T-helper 2 cell treated with Interferon-gamma antibody and Interleukin-4, amounts not matched to agents 5 μg/mL and 100 μg/mL, for 36 hours (primary cell): ENCODE measurements at regions not wholly inside any gene's neighbourhood (a gene's known extent, or its start where the extent isn't known, plus 50 kb on each side); places are given as distances from the start of the nearest gene placed in this dataset.
"Not testable (repeated sequence)": the region's sequence is repeated elsewhere in the genome, so short reads cannot be mapped to it uniquely, and the experiment has no call there.

Source experiments
- DNase-seq: peaks from one replicate; pipeline ENCODE4 v3.0.0; 2021; ENCODE audit warnings: low spot score
- H3K27ac Mint-ChIP-seq: one replicate; pipeline ENCODE4 v1.8.0; 2021; ENCODE audit warnings: mild to moderate bottlenecking, mixed read lengths
- H3K27me3 Mint-ChIP-seq: one replicate; pipeline ENCODE4 v1.8.0; 2021; ENCODE audit warnings: low read depth, mixed read lengths
- H3K36me3 Mint-ChIP-seq: one replicate; pipeline ENCODE4 v1.8.0; 2021; ENCODE audit warnings: low read depth, mixed read lengths
- H3K4me1 Mint-ChIP-seq: one replicate; pipeline ENCODE4 v1.8.0; 2021; ENCODE audit warnings: low read depth, mixed read lengths
- H3K4me3 Mint-ChIP-seq: one replicate; pipeline ENCODE4 v1.8.0; 2022; ENCODE audit warnings: mild to moderate bottlenecking, moderate library complexity, mixed read lengths
- H3K9me3 Mint-ChIP-seq: one replicate; pipeline ENCODE4 v1.8.0; 2021; ENCODE audit warnings: mixed read lengths

DNA sequence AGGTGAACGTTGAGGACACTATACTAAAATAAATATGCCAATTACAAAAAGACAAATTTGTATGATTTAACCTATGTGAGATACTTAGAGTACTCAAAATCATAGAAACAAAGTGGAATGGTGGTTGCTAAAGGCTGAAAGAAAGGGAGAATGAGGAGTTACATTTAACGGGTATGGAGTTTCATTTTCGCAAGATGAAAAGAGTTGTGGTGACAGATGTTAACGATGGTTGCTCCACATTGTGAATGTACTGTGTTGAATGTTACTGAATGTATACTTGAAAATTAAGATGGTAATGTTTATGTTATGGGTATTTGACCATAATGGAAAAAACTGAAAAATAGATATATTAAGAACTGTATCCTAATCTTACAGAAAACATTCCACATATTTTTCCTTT lies 51.3 kb upstream of the MOCS2 start:
- H3K27me3 Mint-ChIP-seq, result peaks cover 2% of the 10 kb centered on the region
- no peak overlapping the region for H3K4me3 Mint-ChIP-seq
- H3K9me3 Mint-ChIP-seq, result no peaks in the 10 kb centered on the region
- no peaks in the 10 kb centered on the region for H3K4me1 Mint-ChIP-seq
- no peak overlapping the region for H3K27ac Mint-ChIP-seq
- DNase-seq, result no peak
- no peaks in the 10 kb centered on the region for H3K36me3 Mint-ChIP-seq

DNA sequence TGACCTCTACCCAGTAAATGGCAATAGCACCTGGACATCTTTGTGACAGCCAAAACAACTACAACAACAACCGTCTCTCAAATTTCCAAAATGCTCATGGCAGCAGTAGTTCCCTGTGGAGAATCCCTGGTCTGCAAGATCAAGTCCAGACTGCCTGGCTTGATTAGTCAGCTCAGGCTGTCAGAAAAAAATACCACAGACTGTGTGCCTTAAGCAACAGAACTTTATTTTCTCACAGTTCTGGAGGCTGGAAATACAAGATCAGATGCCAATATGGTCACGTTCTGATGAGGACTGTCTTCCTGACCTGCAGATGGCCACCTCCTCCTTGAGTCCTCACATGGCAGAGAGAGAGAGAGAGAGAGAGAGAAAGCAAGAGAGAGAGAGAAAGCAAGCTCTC lies 52.3 kb upstream of the MOCS2 start:
- Mint-ChIP-seq H3K4me1 (no peaks in the 10 kb centered on the region), H3K27ac (no peak overlapping the region), H3K27me3 (peaks cover 4% of the 10 kb centered on the region), H3K4me3 (no peak overlapping the region), H3K36me3 (no peaks in the 10 kb centered on the region), H3K9me3 (no peaks in the 10 kb centered on the region)
- DNase-seq, result no peak

DNA sequence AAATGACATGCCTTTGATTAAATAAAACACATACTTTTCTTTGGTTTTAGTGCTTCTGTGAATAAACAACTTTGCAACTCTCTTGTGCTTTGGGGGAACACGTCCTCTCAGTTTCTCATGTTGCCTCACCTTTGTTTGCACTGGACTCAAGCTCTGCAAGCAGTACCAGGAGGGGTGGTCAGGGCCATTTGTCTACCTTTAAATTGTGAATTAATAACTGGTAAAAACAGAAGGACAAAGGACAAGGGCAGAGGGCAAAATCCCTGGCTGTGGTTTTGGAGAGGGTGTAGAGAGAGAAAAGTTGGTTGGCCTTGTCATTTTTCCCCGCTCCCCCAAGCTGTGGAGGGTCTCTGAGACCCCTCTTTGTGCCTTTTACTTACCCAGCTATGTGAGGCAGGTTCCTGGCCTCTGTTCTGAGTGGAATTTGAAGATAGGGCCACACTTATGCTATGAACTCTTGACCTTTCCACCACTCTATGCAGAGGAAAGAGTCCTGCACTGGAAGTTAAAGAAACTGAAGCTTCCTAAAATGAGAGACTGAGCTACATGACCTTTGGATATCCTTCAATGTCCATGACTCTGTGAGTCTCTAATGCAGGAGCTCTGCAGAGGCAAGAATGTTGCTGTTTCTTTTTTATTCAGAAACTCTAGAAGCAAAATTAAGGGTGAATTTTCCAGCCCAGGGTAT lies 55.1 kb upstream of the MOCS2 start:
- no peak for DNase-seq
- H3K9me3 Mint-ChIP-seq, result no peaks in the 10 kb centered on the region
- peaks cover 10% of the 10 kb centered on the region for H3K27me3 Mint-ChIP-seq
- no peak overlapping the region for H3K4me3 Mint-ChIP-seq
- H3K27ac Mint-ChIP-seq, result no peak overlapping the region
- no peaks in the 10 kb centered on the region for H3K4me1 Mint-ChIP-seq
- no peaks in the 10 kb centered on the region for H3K36me3 Mint-ChIP-seq

DNA sequence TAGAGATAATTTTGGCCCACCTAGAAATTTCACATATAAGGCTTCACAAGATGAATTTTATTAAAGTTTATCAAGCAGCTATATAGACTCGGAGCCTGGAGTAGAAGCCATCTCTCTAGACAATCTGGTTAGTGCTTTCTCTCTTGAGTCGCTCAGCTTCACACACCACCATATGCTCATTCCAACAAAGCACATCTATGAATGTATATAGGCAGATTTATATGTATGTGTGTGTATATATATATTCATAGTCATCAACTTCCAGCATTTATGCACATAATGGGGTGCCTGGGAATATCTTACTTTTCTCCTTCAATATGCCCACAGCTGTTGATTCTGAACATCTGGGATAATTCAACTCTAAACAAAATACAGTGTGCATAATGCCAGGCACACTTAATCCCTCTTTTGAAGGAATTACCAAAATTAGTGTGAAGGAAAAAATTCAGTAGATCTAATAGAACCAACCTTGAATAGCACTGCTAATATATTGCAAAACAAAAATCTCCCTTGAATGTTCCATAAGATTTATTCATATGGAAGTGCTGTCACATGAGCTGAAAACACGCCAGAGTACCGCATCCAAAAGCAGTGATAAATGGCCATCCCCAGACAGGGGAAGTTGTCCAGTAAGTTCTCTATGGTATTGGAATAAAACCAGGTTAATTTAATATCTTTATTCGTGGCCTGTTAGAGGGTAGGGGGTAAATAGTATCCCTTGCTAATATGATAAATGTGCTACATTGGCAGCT lies 56.0 kb upstream of the MOCS2 start:
- no peak for DNase-seq
- Mint-ChIP-seq H3K4me1 (no peaks in the 10 kb centered on the region), H3K36me3 (no peaks in the 10 kb centered on the region), H3K4me3 (no peak overlapping the region), H3K9me3 (no peaks in the 10 kb centered on the region), H3K27ac (no peak overlapping the region), H3K27me3 (peaks cover 10% of the 10 kb centered on the region)

DNA sequence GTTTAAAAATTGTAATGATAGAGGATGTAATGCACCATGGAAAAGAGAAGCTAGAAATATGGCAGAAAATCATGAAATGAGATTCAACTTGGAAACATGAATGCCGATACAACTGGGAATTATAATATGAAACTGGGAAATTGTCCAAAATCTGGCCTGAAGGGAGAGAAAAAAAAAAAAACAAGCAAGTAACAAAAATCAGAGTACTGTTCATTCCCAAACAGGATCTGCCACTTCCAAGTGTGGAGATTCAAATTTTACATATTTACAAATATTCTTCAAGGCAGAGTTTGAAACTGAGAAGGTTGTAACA lies 56.6 kb upstream of the MOCS2 start:
- Mint-ChIP-seq H3K4me3 (no peak overlapping the region), H3K27ac (no peak overlapping the region), H3K27me3 (peaks cover 11% of the 10 kb centered on the region), H3K36me3 (no peaks in the 10 kb centered on the region), H3K9me3 (no peaks in the 10 kb centered on the region), H3K4me1 (no peaks in the 10 kb centered on the region)
- DNase-seq, result no peak

DNA sequence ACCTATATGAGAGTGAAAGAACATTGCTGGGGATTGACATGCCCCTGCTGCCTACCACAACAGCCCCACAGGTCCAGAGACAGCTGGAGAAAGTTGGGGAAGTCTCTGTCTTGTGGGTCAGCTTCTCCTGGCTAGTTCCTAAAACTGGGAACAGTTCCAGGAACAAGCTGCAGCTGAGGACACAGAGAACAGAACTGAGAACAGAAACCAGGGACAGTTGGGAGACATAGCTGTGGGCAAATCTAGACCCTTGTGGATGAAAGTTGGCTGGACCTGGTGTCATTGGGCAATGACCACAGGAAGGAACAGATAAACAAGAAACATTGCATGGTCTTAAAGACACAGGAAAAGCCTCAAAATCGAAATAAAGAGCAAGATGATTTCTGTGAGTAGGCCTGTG lies 58.3 kb upstream of the MOCS2 start:
- Mint-ChIP-seq H3K36me3 (no peaks in the 10 kb centered on the region), H3K9me3 (no peaks in the 10 kb centered on the region), H3K27me3 (peaks cover 17% of the 10 kb centered on the region), H3K4me1 (no peaks in the 10 kb centered on the region), H3K27ac (no peak overlapping the region), H3K4me3 (no peak overlapping the region)
- no peak for DNase-seq

DNA sequence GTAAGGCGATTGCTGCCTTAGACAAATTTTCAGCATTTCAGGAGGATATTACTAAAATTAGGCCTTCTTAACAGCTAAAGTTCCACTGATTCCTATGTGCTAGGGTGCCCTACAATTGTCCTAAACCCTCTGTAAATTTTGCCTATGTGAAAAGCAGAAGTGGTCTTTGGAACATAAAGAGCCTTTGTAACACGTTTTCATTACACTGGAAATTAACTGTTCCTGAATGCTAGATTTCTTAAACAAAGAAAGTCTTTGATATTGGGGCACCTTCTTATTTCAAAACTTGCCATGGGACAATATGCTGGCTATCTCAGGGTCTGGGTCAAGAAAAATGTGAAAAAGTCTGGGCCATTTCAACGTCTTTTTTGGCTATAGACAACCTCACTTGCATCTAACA lies 60.4 kb upstream of the MOCS2 start:
- Mint-ChIP-seq H3K27me3 (peaks cover 18% of the 10 kb centered on the region), H3K4me1 (no peaks in the 10 kb centered on the region), H3K9me3 (no peaks in the 10 kb centered on the region), H3K36me3 (no peaks in the 10 kb centered on the region), H3K4me3 (no peak overlapping the region), H3K27ac (no peak overlapping the region)
- no peak for DNase-seq

DNA sequence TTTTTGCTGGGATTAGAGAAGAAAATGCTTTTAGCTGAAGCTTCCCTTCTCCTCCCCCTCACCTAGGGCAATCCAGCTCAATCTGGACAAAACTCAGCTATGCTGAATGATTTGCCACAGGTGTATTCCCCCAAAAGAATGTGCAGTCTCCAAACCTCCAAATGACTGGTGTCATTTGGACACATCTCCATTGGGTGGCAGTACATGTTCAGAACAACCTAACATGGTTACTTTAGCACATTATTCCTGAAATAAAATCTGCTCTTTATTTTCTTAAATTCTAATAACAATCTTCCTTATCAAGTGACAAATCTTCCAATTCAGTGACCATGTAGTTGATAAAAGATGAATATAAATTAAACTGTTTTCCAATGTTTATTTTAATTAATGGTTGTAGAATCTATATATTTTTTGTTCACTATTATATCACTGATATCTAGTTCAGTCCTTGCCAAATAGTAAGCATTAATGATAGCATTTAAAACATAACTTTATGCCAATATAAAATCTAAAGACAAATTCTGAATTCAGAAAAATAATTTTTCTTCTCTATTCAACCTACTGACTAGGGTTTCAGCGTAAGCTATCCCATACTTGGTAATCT lies 61.3 kb upstream of the MOCS2 start:
- no peaks in the 10 kb centered on the region for H3K36me3 Mint-ChIP-seq
- H3K4me3 Mint-ChIP-seq, result no peak overlapping the region
- DNase-seq, result no peak
- peaks cover 22% of the 10 kb centered on the region for H3K27me3 Mint-ChIP-seq
- no peaks in the 10 kb centered on the region for H3K4me1 Mint-ChIP-seq
- H3K9me3 Mint-ChIP-seq, result no peaks in the 10 kb centered on the region
- no peak overlapping the region for H3K27ac Mint-ChIP-seq

DNA sequence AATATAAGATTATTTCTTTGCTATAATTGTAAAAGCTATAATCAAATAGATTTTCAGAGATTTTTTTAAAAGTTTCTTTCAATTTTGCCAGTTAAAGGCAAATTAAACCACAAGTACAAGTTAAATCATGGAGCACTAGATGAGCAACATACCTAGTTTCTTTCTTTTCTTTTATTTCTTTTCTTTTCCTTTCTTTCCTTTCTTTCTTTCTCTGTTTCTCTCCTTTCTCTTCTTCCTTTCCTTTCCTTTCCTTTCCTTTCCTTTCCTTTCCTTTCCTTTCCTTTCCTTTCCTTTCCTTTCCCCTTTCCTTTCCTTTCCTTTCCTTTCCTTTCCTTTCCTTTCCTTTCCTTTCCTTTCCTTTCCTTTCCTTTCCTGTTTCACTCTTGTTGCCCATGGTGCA lies 62.5 kb upstream of the MOCS2 start:
- not testable (repeated sequence) for H3K9me3 Mint-ChIP-seq, H3K4me3 Mint-ChIP-seq, H3K27ac Mint-ChIP-seq, H3K36me3 Mint-ChIP-seq, H3K4me1 Mint-ChIP-seq, DNase-seq
- peaks cover 20% of the 10 kb centered on the region for H3K27me3 Mint-ChIP-seq

DNA sequence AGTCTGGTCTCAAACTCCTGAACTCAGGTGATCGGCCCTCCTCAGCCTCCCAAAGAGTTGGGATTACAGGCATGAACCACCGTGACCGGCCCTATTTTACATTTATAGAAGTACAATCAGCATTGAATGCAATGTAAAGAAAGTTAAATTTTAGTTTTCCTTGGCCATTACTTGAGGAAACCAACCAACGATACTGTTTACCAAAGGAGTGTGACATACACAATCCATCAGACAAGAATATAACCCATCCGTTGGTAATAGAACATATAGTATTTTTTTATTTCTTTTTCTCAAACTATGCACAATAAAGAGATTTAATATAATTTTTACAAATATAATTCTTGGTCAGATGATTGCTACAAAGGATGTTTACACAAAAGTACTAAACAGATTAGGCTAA lies 63.1 kb upstream of the MOCS2 start:
- H3K4me3 Mint-ChIP-seq, result no peak overlapping the region

DNA sequence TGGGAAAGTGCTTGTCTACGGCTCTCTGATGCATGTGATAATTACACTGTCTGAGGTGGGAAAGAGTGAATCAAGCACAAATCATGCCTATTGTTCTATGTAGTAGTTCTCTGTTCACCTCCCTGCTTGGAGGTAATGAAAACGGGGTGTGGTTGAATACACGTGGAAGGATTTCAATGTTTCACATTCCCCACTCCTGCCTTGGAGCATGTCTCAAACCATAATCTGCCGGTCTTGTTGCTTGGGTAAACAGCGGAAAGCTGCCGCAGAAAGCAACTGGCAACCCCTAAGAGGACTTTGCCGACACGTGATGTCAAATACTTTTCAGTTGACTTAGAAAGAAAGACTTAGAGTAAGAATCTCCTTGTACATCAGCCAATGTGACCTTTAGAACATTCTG lies 63.5 kb upstream of the MOCS2 start:
- Mint-ChIP-seq H3K4me1 (no peaks in the 10 kb centered on the region), H3K27ac (no peak overlapping the region)

More for the DNA sequence above, 63.1 kb upstream of the MOCS2 start:
- no peak for DNase-seq
- no peaks in the 10 kb centered on the region for H3K4me1 Mint-ChIP-seq
- no peaks in the 10 kb centered on the region for H3K36me3 Mint-ChIP-seq
- no peaks in the 10 kb centered on the region for H3K9me3 Mint-ChIP-seq
- H3K27me3 Mint-ChIP-seq, result peaks cover 20% of the 10 kb centered on the region
- no peak overlapping the region for H3K27ac Mint-ChIP-seq

DNA sequence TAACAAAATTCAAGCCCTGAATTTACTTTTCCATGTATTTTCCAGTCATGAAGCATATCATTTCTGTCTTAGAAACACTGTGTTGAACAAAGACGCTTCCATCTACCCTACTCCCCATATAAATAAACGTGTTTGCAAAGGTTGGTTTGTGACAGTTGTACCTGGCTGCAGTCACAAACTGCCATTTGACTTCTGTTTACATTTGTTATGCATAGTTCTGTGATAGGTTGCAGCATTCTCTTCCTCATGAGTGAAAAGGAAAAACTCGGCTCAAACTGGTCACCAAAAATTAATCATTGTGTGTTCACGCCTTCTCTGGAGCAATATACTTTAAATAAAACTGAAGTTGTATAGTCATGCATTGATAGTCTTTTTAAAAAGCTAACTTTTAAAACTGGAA lies 69.3 kb upstream of the MOCS2 start:
- Mint-ChIP-seq H3K4me1 (no peaks in the 10 kb centered on the region), H3K27me3 (peaks cover 7% of the 10 kb centered on the region), H3K9me3 (no peaks in the 10 kb centered on the region), H3K36me3 (no peaks in the 10 kb centered on the region), H3K27ac (no peak overlapping the region), H3K4me3 (no peak overlapping the region)
- DNase-seq, result no peak

More for the DNA sequence above, 63.5 kb upstream of the MOCS2 start:
- Mint-ChIP-seq H3K36me3 (no peaks in the 10 kb centered on the region), H3K4me3 (no peak overlapping the region), H3K27me3 (peaks cover 16% of the 10 kb centered on the region), H3K9me3 (no peaks in the 10 kb centered on the region)
- DNase-seq, result no peak

DNA sequence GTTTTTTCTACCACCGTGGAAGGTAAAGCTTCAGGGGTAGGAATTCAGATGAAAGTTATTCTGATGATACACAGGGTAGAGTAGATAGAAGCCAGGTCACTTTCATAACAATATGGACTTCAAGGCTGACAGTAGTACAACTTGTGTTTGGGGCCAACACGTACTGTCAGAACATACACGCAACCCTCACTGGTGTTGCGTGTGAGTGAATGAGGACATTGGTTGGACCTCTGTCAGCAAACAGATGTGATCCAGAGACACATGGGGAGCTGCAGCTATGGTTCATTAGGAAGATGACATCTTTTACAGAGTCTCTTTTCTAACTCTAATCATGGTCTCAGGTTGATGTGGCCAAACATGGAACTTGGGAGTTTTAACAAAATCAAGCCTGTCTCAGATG lies 70.1 kb upstream of the MOCS2 start:
- Mint-ChIP-seq H3K4me1 (peaks cover 3% of the 10 kb centered on the region), H3K27ac (no peak overlapping the region), H3K4me3 (no peak overlapping the region), H3K9me3 (no peaks in the 10 kb centered on the region), H3K27me3 (peaks cover 7% of the 10 kb centered on the region), H3K36me3 (no peaks in the 10 kb centered on the region)
- no peak for DNase-seq

DNA sequence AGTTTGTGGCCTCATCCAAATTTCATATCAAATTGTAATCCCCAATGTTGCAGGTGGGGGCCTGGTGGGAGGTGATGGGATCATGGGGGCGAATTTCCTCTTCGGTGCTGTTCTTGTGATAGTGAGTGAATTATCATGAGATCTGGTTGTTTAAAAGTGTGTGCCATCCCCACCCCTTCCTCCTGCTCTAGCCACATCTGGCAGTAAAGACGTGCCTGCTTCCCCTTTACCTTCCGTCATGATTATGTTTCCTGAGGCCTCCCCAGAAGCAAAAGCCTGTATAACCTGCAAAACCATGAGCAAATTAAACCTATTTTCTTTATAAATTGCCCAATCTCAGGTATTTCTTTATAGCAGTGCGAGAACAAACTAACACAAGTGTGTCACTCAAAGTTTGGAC lies 71.0 kb upstream of the MOCS2 start:
- Mint-ChIP-seq H3K4me3 (no peak overlapping the region), H3K9me3 (no peaks in the 10 kb centered on the region), H3K36me3 (no peaks in the 10 kb centered on the region), H3K4me1 (peaks cover 3% of the 10 kb centered on the region), H3K27ac (no peak overlapping the region), H3K27me3 (peaks cover 3% of the 10 kb centered on the region)
- no peak for DNase-seq
